Large intestine (tissue), 3 donors: ENCODE measurements at regions not wholly inside any gene's neighbourhood (a gene's known extent, or its start where the extent isn't known, plus 50 kb on each side); places are given as distances from the start of the nearest gene placed in this dataset.

Experiments
- DNase-seq, 2 donors: peaks; one replicate each; pipeline versions ENCODE4 v3.0.0 to v3.0.0-alpha.2; 2013
- H3K27ac ChIP-seq: one replicate; pipeline ENCODE4 v1.5.1; 2013; ENCODE audit warnings: low read length
- H3K27me3 ChIP-seq: 2 replicates; pipeline ENCODE4 v1.6.1; 2013; ENCODE audit warnings: low read length; ENCODE audit not compliant: control insufficient read depth, insufficient read depth
- H3K36me3 ChIP-seq: 2 replicates; pipeline ENCODE4 v1.6.1; 2013; ENCODE audit warnings: low read length; ENCODE audit not compliant: control insufficient read depth, insufficient read depth
- H3K4me1 ChIP-seq: one replicate; pipeline ENCODE4 v1.6.1; 2013; ENCODE audit warnings: low read length; ENCODE audit not compliant: control insufficient read depth, insufficient read depth
- H3K4me3 ChIP-seq: one replicate; pipeline ENCODE4 v1.5.1; 2013; ENCODE audit warnings: low read length
- H3K9me3 ChIP-seq: one replicate; pipeline ENCODE4 v1.6.1; 2013; ENCODE audit warnings: mild to moderate bottlenecking, low read depth, low read length, moderate library complexity; ENCODE audit not compliant: control insufficient read depth
- WGBS: methylation state at CpG from one replicate; pipeline ENCODE4 v1.1.5; 2013; ENCODE audit warnings: low lambda C conversion rate; ENCODE audit not compliant: insufficient coverage; 5-methylcytosine and 5-hydroxymethylcytosine counted together

GRCh38 chr3:127407026-127407939 is 119.4 kb upstream of the PRR20G start:
- H3K27me3 ChIP-seq: peaks cover 3% of the 10 kb centered on the region
- no peak for DNase-seq
- H3K27ac ChIP-seq: no peak overlapping the region
- WGBS: no CpG with 5 or more reads among the region's 13 CpGs
- no peaks in the 10 kb centered on the region for H3K9me3 ChIP-seq
- H3K4me1 ChIP-seq: no peaks in the 10 kb centered on the region
- H3K4me3 ChIP-seq: no peak overlapping the region
- H3K36me3 ChIP-seq: no peaks in the 10 kb centered on the region

GRCh38 chr3:127406309-127407025 is 118.6 kb upstream of the PRR20G start:
- Histone ChIP-seq H3K27me3 (peaks cover 3% of the 10 kb centered on the region), H3K9me3 (no peaks in the 10 kb centered on the region), H3K36me3 (no peaks in the 10 kb centered on the region), H3K4me3 (no peak overlapping the region), H3K4me1 (no peaks in the 10 kb centered on the region), H3K27ac (no peak overlapping the region)
- WGBS: no CpG with 5 or more reads among the region's 14 CpGs
- no peak for DNase-seq

- Histone ChIP-seq H3K27me3 (peaks cover 3% of the 10 kb centered on the region), H3K4me3 (no peak overlapping the region), H3K36me3 (no peaks in the 10 kb centered on the region), H3K9me3 (no peaks in the 10 kb centered on the region), H3K4me1 (no peaks in the 10 kb centered on the region), H3K27ac (no peak overlapping the region)
- no peak for DNase-seq
- WGBS: no CpG with 5 or more reads among the region's 10 CpGs
These were observed 117.9 kb upstream of the PRR20G start for GRCh38 chr3:127405791-127406190.

- Histone ChIP-seq H3K4me3 (no peak overlapping the region), H3K36me3 (no peaks in the 10 kb centered on the region), H3K9me3 (no peaks in the 10 kb centered on the region), H3K27me3 (peaks cover 3% of the 10 kb centered on the region), H3K4me1 (no peaks in the 10 kb centered on the region), H3K27ac (no peak overlapping the region)
- no peak for DNase-seq
- WGBS: no CpG with 5 or more reads among the region's 8 CpGs
These were observed 117.3 kb upstream of the PRR20G start for GRCh38 chr3:127405010-127405598.

- H3K27me3 ChIP-seq: peaks cover 3% of the 10 kb centered on the region
- no peaks in the 10 kb centered on the region for H3K36me3 ChIP-seq
- no peaks in the 10 kb centered on the region for H3K9me3 ChIP-seq
- H3K27ac ChIP-seq: no peak overlapping the region
- 33% methylated on average over 1 of the region's 8 CpGs for WGBS
- no peak overlapping the region for H3K4me3 ChIP-seq
- no peak for DNase-seq
- H3K4me1 ChIP-seq: no peaks in the 10 kb centered on the region
These were observed 116.6 kb upstream of the PRR20G start for GRCh38 chr3:127404221-127405009.

- H3K27ac ChIP-seq: no peak overlapping the region
- peaks cover 3% of the 10 kb centered on the region for H3K27me3 ChIP-seq
- H3K4me3 ChIP-seq: no peak overlapping the region
- H3K4me1 ChIP-seq: no peaks in the 10 kb centered on the region
- no peaks in the 10 kb centered on the region for H3K9me3 ChIP-seq
- WGBS: no CpG with 5 or more reads among the region's 2 CpGs
- no peaks in the 10 kb centered on the region for H3K36me3 ChIP-seq
- no peak for DNase-seq
These were observed 115.9 kb upstream of the PRR20G start for GRCh38 chr3:127403795-127404194.

GRCh38 chr3:127399154-127399553 is 111.3 kb upstream of the PRR20G start:
- H3K9me3 ChIP-seq: no peaks in the 10 kb centered on the region
- no peak for DNase-seq
- H3K4me1 ChIP-seq: no peaks in the 10 kb centered on the region
- no peak overlapping the region for H3K27ac ChIP-seq
- H3K27me3 ChIP-seq: peaks cover 27% of the 10 kb centered on the region
- H3K36me3 ChIP-seq: no peaks in the 10 kb centered on the region
- H3K4me3 ChIP-seq: no peak overlapping the region

GRCh38 chr3:127396473-127396872 is 108.6 kb upstream of the PRR20G start:
- no peak for DNase-seq
- H3K4me1 ChIP-seq: no peaks in the 10 kb centered on the region
- H3K9me3 ChIP-seq: no peaks in the 10 kb centered on the region
- H3K36me3 ChIP-seq: no peaks in the 10 kb centered on the region
- no peak overlapping the region for H3K4me3 ChIP-seq
- 17% methylated on average over 1 of the region's 8 CpGs for WGBS
- no peak overlapping the region for H3K27ac ChIP-seq
- peaks cover 27% of the 10 kb centered on the region for H3K27me3 ChIP-seq

- 0% methylated on average over 1 of the region's 9 CpGs for WGBS
These were observed 108.0 kb upstream of the PRR20G start for GRCh38 chr3:127395663-127396355.

More at GRCh38 chr3:127395663-127396355, 108.0 kb upstream of the PRR20G start:
- Histone ChIP-seq H3K4me1 (no peaks in the 10 kb centered on the region), H3K4me3 (no peak overlapping the region), H3K9me3 (no peaks in the 10 kb centered on the region), H3K27me3 (peaks cover 27% of the 10 kb centered on the region), H3K36me3 (no peaks in the 10 kb centered on the region), H3K27ac (no peak overlapping the region)
- no peak for DNase-seq
